Left forelimb (tissue), 1 donor: ENCODE measurements at regions not wholly inside any gene's neighbourhood (a gene's known extent, or its start where the extent isn't known, plus 50 kb on each side); places are given as distances from the start of the nearest gene placed in this dataset.

Experiments used
- DNase-seq: peaks from one replicate; pipeline ENCODE4 v3.0.0-alpha.2; 2018; ENCODE audit warnings: low spot score

DNA sequence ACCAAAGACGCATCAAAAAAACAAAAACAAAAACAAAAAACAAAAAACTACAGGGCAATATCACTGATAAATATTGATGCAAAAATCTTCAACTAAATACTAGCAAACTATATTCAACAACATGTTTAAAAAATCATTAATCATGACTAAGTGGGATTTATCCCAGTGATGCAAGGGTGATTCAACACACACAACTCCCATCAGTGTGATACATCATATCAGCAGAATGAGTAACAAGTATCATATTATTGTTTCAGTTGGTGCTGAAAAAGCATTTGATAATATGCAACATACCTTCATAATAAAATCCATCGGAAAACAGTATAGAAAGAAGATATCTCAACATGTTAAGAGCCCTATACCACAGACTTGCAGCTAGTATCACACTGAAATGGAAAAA lies 953.0 kb downstream of the AMY1C start:
- no peak for DNase-seq

DNA sequence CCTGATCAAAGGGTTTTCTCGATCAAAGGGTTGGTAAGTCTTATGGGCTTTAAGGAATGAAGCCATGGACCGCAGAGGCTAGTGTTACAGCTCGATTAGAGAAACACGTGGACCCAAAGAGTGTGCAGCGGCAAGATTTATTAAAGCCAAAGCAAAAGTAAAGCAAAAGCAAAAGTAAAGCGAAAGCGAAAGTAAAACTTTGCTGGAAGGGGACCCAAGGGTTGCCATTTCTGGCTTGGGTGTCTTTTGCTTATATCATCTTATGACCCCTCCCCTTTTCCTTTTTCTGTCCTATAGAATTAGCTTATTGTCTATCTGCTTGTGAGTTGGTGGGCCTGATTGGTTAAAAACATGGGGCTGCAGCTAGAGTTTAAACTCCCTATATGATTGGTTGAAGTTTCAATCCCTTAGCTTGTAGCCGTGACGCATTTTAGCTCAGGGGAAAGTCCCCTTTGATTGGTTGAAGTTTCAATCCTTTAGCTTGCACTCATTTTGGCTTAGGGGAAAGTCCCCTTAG lies 957.0 kb downstream of the AMY1C start:
- no peak for DNase-seq

DNA sequence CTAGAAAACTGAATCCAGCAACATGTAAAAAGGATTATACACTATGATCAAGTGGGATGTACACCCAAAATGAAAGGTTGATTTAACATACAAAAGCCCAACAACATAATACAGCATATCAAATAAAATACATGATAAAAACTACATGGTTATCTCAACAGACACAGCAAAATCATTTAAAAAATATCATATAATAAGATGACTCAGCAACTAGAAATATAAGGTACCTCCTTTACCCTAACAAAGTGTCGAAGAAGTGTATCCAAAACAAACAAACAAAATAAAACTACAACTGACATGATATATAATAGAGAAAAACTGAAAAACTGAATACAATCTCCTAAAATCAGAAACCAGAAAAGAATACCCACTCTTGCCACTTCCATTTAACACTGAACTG lies 969.1 kb downstream of the AMY1C start:
- no peak for DNase-seq

DNA sequence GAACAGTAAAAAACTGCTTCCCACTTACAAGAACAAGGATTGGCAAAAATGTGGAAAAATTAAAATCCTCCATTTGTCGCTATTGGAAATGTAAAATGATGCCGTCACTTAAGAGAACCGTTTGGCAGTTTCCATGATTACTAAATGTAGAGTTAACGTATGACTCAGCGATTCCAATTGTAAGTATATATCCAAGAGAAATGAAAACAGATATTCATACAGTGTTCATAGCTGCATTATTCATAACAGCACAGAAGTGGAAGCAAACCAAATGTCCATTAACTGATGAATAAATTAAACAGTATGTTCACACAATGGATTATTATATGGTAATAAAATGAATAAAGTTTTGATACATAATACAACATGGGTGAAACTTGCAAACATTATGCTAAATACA lies 971.0 kb downstream of the AMY1C start:
- no peak for DNase-seq

DNA sequence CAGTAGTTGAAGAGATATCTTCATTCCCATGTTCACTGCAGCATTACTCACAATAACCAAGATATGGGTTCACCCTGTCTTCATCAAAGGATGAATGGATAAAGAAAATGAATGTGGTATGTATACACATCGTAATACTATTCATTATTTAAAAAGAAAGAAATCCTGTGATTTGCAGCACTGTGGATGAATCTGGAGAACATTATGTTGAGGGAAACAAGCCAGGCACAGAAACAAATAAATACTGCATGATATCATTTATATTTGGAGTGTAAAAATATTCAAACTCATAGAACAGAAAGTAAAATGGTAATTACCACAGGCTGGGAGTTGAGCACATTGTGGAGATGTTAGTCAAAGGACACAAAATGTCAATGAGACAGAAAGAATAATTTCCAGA lies 977.2 kb downstream of the AMY1C start:
- DNase-seq: no peak

DNA sequence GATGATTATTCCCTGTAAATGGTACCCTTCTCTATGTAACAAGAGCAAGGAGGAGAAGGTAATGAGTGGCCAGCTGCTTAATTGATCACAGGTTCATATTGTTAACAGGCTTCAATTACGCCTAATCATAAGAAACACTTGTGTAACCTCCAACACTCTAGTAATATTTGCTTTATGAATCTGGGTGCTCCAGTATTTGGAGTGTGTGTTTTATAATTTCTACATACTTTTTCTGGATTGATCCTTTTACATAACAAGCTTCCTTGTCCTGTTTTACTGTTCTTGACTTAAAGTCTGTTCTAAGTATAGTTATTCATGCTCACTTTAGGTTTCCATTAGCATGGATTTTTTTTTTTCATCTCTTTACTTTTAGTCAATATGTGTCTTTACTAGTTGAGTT lies 984.2 kb downstream of the AMY1C start:
- no peak for DNase-seq

DNA sequence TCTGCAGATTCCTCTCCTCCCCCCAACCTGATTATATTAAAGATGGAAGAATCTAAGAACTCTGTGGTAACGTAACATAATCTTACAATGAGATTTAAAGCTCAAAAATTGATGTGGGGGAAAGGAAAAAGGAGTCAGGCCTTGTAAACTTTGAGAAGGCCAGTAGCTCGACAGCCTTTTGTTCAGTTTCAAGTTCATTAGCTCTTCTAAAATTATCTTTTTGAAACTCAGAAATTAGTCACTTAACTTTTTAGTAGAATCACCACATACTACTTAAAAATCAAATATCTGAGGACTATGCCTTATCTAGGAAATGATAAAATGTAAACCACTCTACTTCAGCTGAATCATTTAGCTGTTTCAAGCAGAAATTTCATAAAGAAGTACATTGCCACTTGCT lies 996.2 kb downstream of the AMY1C start:
- DNase-seq: no peak

DNA sequence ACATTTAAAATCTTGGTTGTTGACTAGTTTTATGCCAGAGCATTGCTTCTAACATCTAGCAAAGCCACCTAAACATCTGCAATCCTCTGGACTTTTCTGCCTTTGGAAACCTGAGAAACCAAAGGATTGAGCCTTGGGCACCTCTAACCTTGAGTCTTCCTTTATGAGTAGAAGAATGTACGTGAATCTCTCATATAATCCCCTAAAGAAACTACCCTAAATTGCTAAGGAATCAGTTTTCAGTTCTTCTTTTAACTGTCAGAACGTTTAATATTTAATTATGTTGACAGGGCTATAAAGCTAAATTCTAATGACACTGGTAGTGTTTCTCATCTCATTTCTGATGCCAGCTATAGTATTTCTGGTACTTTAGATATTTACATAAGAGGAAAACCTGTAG lies 997.3 kb downstream of the AMY1C start:
- no peak for DNase-seq

GRCh38 chr1:104760017-104760416 lies 1010.3 kb downstream of the AMY1C start:
- DNase-seq: no peak

DNA sequence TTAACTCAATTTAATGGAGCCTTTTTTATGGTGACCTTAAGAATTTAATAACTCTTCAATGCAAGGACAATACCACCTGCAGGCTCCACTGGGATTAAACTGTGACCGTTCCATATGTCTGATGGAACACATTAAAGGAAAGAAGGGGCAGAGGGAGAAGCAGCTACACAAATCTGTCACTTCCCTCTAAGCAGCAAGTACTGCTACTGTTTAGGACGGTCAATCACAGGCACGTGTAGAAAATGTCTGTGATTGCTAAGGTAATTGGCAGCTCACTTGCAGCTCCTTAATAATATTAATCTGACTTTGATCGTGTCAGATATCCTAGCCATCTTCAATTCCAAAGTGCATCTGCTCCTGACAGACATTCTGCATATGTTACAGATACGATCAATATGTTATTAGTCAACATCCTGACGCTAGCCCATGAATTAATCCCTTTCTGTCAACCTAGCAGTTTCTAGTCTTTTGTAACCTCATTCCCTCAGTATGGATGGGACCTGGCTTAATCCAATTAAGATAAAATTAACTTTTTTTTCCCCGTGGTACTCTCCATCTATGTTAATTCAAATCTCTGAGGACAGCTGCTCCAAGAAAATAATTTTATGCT lies 1012.4 kb downstream of the AMY1C start:
- DNase-seq: no peak

GRCh38 chr1:104765085-104765484 lies 1015.4 kb downstream of the AMY1C start:
- DNase-seq: no peak

DNA sequence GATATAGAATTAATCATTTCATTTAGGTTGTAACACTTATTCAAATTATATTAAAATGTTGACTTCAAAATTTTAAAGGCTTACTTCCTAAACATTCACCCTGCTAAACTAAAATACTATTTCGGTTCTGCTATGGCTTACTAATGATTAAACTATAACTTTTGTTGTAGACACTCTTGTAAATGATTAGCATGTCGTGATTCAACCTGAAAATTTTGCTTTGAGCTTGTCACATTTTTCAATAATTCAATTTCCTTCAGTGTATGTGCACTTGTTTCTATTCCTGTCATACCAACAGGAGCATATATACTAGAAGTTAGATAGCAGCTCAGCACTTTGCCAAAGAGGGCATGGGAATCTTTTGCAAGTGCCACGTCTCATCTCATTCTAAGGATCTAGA lies 1018.8 kb downstream of the AMY1C start:
- DNase-seq: no peak

DNA sequence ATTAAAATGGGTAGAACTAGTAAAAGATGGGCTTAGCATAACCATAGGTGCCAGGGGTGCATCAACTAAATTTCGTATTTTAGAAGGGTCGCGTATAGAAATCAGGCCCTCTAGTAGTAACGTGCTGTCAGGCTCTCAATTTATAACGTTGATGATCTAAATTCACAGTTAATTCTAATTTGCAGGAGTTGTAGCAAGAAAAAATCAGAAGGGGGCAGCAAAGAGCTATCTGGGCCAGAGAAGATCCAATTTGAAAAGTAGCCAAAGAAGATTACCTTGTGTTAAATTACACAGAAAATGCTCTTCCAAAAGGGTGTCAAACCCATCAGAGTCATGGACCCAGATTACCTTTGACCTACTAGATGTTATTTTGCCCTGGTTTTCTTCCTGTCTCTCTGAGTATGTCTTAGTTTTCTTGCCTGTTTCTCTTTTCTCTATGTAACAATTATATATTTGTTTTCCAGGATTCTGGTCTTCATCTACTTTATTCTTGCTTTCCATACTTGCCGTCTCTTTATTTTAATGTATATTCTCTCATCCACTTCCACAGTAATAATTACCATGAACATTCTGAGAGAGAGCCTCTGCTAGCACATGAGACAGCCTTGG lies 1030.9 kb downstream of the AMY1C start:
- no peak for DNase-seq

DNA sequence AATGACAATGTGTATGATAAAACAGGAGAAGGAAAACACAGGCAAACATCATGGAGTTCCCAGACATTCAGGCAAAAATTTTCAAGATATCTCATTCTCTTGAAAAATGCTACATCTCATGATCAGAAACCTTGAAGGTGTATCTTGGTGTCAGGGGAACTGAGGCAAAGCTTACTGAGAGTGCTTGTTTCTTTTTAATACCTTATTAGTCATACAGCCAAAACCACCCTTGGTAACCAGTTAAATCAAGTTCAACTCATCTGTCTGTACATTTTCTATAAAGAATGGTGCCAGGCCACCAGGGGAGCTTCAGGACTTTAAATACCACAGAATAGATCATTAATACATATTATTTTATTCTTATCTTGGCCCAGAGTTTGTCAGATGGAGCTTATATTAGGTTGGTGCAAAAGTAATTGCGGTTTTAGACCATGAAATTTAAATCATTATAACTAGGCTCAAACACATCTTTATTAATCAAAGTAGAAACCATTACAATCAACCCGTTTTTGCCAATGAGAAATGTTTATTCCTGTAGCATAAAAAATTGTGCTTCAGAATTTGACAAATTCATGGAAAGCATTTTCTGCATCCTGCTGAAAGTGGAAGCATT lies 1036.0 kb downstream of the AMY1C start:
- no peak for DNase-seq

GRCh38 chr1:104787866-104788510 lies 1038.3 kb downstream of the AMY1C start:
- DNase-seq: no peak

DNA sequence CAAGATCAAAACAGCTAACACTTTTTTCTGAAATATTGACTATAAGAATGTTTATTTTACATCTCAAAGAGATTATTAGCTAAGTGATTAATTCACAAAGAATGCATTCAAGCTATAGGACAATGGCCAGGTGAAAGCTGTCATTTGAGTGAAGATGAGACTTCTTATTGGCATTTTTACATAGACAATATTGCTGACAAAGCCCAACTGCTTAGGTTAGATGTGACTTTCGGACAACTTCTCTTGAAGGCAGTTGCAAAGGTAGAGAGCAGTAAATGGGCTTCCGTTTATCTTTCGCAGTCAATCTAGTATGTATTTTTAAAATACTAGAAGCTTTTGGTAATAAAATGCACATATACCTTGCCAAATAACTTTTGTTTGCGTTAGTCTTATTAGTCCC lies 1041.3 kb downstream of the AMY1C start:
- no peak for DNase-seq

DNA sequence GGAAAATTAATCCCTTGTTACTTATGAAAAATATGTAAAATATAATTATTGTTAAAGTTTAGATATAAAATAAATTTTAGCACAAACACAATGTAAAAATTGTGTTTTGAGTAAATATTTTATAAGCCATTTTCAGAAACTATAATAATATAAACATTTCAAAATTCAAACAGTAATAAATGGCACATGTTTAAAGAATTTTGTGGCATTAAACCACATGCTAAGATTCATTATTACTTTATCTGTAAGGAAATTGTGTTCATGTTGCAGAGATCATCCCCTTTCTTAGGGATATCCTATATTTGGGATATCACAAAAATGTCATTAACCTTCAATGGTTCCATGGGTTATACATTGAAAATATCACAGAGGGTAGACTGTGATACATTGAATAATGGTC lies 1044.3 kb downstream of the AMY1C start:
- DNase-seq: no peak

DNA sequence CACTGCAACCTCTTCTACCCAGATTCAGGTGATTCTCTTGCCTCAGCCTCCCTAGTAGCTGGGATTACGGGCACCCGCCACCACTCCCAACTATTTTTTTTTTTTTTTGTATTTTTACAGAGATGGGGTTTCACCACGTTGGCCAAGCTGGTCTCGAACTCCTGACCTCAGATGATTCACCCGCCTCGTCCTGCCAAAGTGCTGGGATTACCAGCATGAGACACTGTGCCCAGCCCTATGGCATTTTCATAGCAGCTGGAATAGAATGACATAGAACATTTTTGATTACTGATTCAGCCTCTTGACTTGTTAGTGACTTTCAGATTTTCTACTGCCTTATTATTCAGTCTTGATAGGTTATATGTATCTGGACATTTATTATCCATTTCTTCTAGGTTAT lies 1046.2 kb downstream of the AMY1C start:
- no peak for DNase-seq

DNA sequence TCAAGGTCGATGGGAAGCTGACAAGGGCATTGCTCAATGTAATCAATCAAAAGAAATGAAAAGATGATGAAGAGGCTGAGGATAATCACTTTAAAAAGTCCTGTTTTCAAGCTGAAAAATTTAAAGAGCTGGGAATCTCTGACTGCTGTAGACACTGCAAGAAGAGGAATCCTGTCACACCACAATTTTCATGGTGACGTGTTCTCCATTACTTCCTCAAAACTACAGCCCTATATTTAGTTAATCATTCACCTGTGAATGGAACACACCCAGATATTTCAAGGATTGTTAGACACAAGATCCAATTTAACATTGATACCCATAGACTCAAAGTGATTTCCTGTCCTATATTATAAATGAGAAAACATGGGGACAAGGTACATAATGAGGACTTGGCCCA lies 1048.3 kb downstream of the AMY1C start:
- no peak for DNase-seq

DNA sequence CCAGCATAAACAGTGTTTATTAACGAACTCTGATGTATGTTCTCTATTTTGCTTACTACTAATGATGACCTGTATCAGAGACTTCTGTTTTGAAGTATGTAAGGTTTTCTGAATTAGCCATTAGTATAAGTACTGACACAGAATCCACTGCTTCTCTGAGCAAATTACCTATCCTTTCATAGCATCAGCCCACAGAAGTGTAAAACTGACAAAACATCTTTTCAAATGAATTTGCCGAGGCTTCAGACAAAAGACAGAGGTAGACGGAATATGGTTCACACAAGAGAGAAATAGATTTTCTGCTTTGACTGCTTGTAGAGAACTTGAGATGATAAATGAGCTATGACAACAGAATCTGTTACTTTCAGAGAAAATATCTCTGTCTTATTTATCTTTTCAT lies 1051.6 kb downstream of the AMY1C start:
- DNase-seq: no peak

DNA sequence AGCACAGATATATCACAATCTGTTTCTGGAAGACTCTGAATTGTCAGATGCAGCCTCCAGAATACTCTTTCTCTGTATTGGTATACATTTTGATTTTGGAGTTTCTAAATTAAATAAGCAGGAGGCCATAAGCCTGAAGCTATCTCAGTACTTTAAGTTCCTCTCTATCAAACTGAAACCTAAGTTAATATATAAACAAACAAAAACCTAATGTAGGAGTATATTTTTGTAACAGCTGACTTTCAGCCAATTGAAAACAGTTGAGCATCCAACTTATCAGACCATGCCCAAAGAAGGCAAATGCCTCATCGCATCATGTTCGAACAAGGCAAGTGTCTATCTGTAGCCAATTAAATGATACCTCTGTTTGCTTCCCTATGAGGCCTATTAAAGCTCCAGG lies 1054.4 kb downstream of the AMY1C start:
- no peak for DNase-seq

DNA sequence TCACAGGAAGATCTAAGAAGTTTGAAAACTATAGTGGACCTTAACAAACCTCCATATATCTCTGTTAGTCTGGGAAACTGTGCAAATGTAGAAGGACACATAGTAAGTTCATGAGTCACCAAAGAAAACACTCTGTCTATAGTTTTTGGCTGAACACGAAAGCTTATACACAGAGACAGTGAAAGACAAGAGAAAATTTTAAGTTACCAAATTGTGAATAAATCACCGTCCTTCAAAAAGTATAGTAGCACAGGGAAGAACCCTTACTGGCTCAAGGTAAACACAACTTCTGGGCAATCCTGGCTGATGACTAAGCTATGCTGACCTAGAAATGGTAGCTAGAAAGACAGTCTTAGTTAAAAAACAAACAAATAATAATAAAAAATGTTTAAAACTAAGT lies 1057.9 kb downstream of the AMY1C start:
- no peak for DNase-seq

DNA sequence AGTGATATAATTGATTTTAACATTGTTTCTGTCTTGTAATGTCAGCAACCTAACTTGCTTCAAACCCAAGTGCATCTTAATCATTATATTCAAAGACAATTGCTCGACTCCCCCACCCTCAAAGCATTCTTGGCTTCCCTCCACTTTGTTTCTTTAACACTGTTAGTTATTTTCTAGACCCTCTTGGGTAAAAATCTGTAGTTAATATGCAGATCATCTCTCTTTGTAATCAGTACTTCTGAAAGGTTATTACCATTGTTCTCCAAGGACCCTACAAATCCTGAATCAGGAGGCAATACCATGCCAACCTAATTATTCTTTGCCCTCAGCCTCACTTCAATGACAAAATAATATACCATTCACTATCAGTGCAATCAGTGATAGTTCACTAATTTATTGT lies 1075.7 kb downstream of the AMY1C start:
- DNase-seq: no peak
